GM12878 (cell line): ENCODE measurements at regions not wholly inside any gene's neighbourhood (a gene's known extent, or its start where the extent isn't known, plus 50 kb on each side); places are given as distances from the start of the nearest gene placed in this dataset.

ENCODE experiments used
- ATAC-seq: fragments of 200-7000 bp; cut with Tn5 transposase; 3 replicates; pipeline ENCODE4 v1.9.1; 2020; ENCODE audit warnings: mild to moderate bottlenecking, moderate library complexity
- BruUV-seq: library from RNA; stranded (reverse); fragments of 400-500 nt; replicated peaks from 2 replicates; lab custom pipeline; 2021; lab: Mats Ljungman, UMichigan
- CTCF ChIA-PET: fragments of 300-600 bp; sonication (Branson Sonifier 250); formaldehyde crosslinking; extraction: SDS; loops from one replicate; lab custom pipeline; 2021; ENCODE audit warnings: inconsistent platforms; lab: Yijun Ruan, JAX
- POLR2A ChIA-PET: fragments of 350-600 bp; formaldehyde crosslinking; extraction: SDS; loops from one replicate; lab custom pipeline; 2021; ENCODE audit warnings: inconsistent platforms; lab: Charles Lee
- RAD21 ChIA-PET: fragments of 300-600 bp; sonication (Branson Sonifier 250); formaldehyde crosslinking; loops from one replicate; lab custom pipeline; 2023; ENCODE audit warnings: antibody characterized with exemption; ENCODE audit not compliant: unreplicated experiment; lab: Charles Lee
- SMC1A ChIA-PET: fragments of 300-600 bp; sonication (Branson Sonifier 250); formaldehyde crosslinking; loops from one replicate; lab custom pipeline; 2023; ENCODE audit not compliant: unreplicated experiment, uncharacterized antibody; lab: Charles Lee
- DNase-seq: peaks from one replicate; pipeline ENCODE4 v3.0.0-alpha.2; 2011; ENCODE audit warnings: low read depth, low spot score
- FAIRE-seq: peaks from 3 replicates; lab custom pipeline; 2011; peaks lifted over from hg19 to GRCh38; lab: Jason Lieb, UNC
- H2AFZ ChIP-seq: 2 replicates; pipeline ENCODE4 v1.6.0; 2011; ENCODE audit warnings: low read depth, low read length, control low read depth; ENCODE audit not compliant: control insufficient read depth
- H3K27ac ChIP-seq: 2 replicates; pipeline ENCODE4 v1.5.1; 2011; ENCODE audit warnings: control low read depth; ENCODE audit not compliant: control insufficient read depth, insufficient read depth
- H3K27me3 ChIP-seq, 2 experiments: replicated peaks in 1 of 2; 2 replicates each; pipeline versions ENCODE4 v1.6.0 to v1.6.1; 2011; ENCODE audit warnings: low read length in 1 of 2; ENCODE audit not compliant: control insufficient read depth in 2 of 2, insufficient read depth in 2 of 2
- H3K36me3 ChIP-seq, 2 experiments: 2 replicates each; pipeline ENCODE4 v1.5.1; 2011; ENCODE audit warnings: low read length in 1 of 2; ENCODE audit not compliant: control insufficient read depth in 2 of 2, insufficient read depth in 2 of 2
- H3K4me1 ChIP-seq: 2 replicates; pipeline ENCODE4 v1.6.1; 2011; ENCODE audit warnings: mild to moderate bottlenecking, low read length, moderate library complexity, mixed read lengths; ENCODE audit not compliant: control insufficient read depth, insufficient read depth
- H3K4me2 ChIP-seq: 2 replicates; pipeline ENCODE4 v1.6.0; 2011; ENCODE audit warnings: control low read depth; ENCODE audit not compliant: control insufficient read depth, insufficient read depth
- H3K4me3 ChIP-seq: fragments of 200-600 bp; sonication (generic); 2 replicates; pipeline ENCODE4 v1.5.1; 2016
- H3K79me2 ChIP-seq: 2 replicates; pipeline ENCODE4 v1.6.0; 2011; ENCODE audit warnings: low read length; ENCODE audit not compliant: control insufficient read depth, insufficient read depth
- H3K9ac ChIP-seq: 2 replicates; pipeline ENCODE4 v1.8.0; 2011; ENCODE audit warnings: low read length, control low read depth, mixed read lengths; ENCODE audit not compliant: control insufficient read depth, insufficient read depth
- H3K9me3 ChIP-seq: replicated peaks from 3 replicates; pipeline ENCODE4 v1.5.1; 2011; ENCODE audit warnings: mild to moderate bottlenecking, low read length; ENCODE audit not compliant: control insufficient read depth, insufficient read depth
- H4K20me1 ChIP-seq: 2 replicates; pipeline ENCODE4 v1.6.0; 2011; ENCODE audit not compliant: control insufficient read depth, insufficient read depth
- CEBPZ ChIP-seq: fragments of 150-350 bp; IDR thresholded peaks from 2 replicates; pipeline ENCODE4 v1.6.1; 2016; ENCODE audit warnings: low read depth, low read length
- ETV6 ChIP-seq, 2 experiments: fragments of 450-650 bp in 1 of 2; IDR thresholded peaks in 1 of 2; conservative IDR thresholded peaks in 1 of 2; 2 replicates each; pipeline ENCODE4 v1.6.1; 2014; ENCODE audit warnings: antibody characterized with exemption in 1 of 2, borderline replicate concordance in 1 of 2, low read depth in 1 of 2, mild to moderate bottlenecking in 1 of 2, moderate library complexity in 1 of 2
- RAD51 ChIP-seq: fragments of 450-650 bp; IDR thresholded peaks from 2 replicates; pipeline ENCODE4 v1.6.1; 2016; ENCODE audit warnings: moderate library complexity, mild to moderate bottlenecking, inconsistent platforms
- RB1 ChIP-seq: fragments of 450-650 bp; formaldehyde crosslinking; IDR thresholded peaks from 2 replicates; pipeline ENCODE4 v1.6.1; 2017; ENCODE audit warnings: mild to moderate bottlenecking, borderline replicate concordance
- WGBS: methylation state at CpG from one replicate; pipeline ENCODE4 v1.1.6; 2016; ENCODE audit warnings: low lambda C conversion rate; ENCODE audit not compliant: insufficient replicate concordance, insufficient coverage; ENCODE audit errors: missing lambda C conversion rate; 5-methylcytosine and 5-hydroxymethylcytosine counted together
- in situ Hi-C: fragments of 300-500 bp; cut with MboI; formaldehyde crosslinking; loops from 9 replicates; pipeline ENCODE4 v1.14.3; 2018; ENCODE audit warnings: mixed read lengths
- intact Hi-C: fragments of 100-400 bp; cut with micrococcal nuclease; formaldehyde crosslinking; loops from one replicate; pipeline ENCODE4 v1.14.2; 2022; ENCODE audit not compliant: unreplicated experiment

GRCh38 chrX:113790987-113791386 is 792.9 kb upstream of the HTR2C start:
- Histone ChIP-seq H3K27me3 (no peaks in the 10 kb centered on the region), H3K4me2 (no peak overlapping the region), H3K9me3 (no peaks in the 10 kb centered on the region; the same call in 2 of the 3 replicates), H3K9ac (no peak overlapping the region), H3K79me2 (no peaks in the 10 kb centered on the region), H4K20me1 (no peaks in the 10 kb centered on the region), H3K4me3 (no peak overlapping the region), H3K36me3 (no peaks in the 10 kb centered on the region), H2AFZ (no peak overlapping the region), H3K4me1 (no peaks in the 10 kb centered on the region), H3K27ac (no peak overlapping the region)
- ChIA-PET CTCF (no interaction called here), POLR2A (no interaction called here), SMC1A (no interaction called here), RAD21 (no interaction called here)
- no peak for TF ChIP-seq RAD51
- no peak for TF ChIP-seq CEBPZ
- no peak for TF ChIP-seq RB1
- no peak for TF ChIP-seq ETV6 (conservative IDR thresholded peaks at IDR 0.05 in 1 of 2, IDR thresholded peaks at IDR 0.05 in 1 of 2; ENCODE audit: borderline replicate concordance in 1 of 2, low read depth in 1 of 2)
- in situ Hi-C loops (no loop called here), intact Hi-C loops (no loop called here)
- FAIRE-seq (no peak), DNase-seq (no peak), ATAC-seq (no peak)
- no TSS peak for BruUV-seq
- 17% methylated on average over 1 of the region's 1 CpG for WGBS
